Esophagus (tissue), 2 donors: ENCODE measurements at regions not wholly inside any gene's neighbourhood (a gene's known extent, or its start where the extent isn't known, plus 50 kb on each side); places are given as distances from the start of the nearest gene placed in this dataset.

Experiments
- H3K27ac ChIP-seq, 2 donors: one replicate each; pipeline ENCODE4 v1.5.1; 2013; ENCODE audit warnings: low read depth in 2 of 2, mild to moderate bottlenecking in 2 of 2, inconsistent platforms in 1 of 2, low read length in 1 of 2, moderate library complexity in 1 of 2
- H3K27me3 ChIP-seq, 2 donors: one replicate each; pipeline ENCODE4 v1.6.1; 2013; ENCODE audit warnings: low read length in 2 of 2, control low read depth in 1 of 2, mild to moderate bottlenecking in 1 of 2; ENCODE audit not compliant: insufficient read depth in 2 of 2, control insufficient read depth in 1 of 2
- H3K36me3 ChIP-seq, 2 donors: one replicate each; pipeline ENCODE4 v1.6.1; 2013; ENCODE audit warnings: low read length in 1 of 2; ENCODE audit not compliant: control insufficient read depth in 2 of 2, insufficient read depth in 2 of 2
- H3K4me1 ChIP-seq, 2 donors: one replicate each; pipeline ENCODE4 v1.6.1; 2013; ENCODE audit warnings: low read length in 1 of 2; ENCODE audit not compliant: control insufficient read depth in 2 of 2, insufficient read depth in 2 of 2
- H3K4me3 ChIP-seq, 2 donors: one replicate each; pipeline ENCODE4 v1.5.1; 2013; ENCODE audit warnings: low read length in 2 of 2, mild to moderate bottlenecking in 2 of 2, low read depth in 1 of 2, moderate library complexity in 1 of 2
- H3K9me3 ChIP-seq, 2 donors: one replicate each; pipeline ENCODE4 v1.6.1; 2013; ENCODE audit warnings: mild to moderate bottlenecking in 2 of 2, low read depth in 1 of 2, low read length in 1 of 2, moderate library complexity in 1 of 2; ENCODE audit not compliant: control insufficient read depth in 2 of 2, insufficient read depth in 1 of 2
- WGBS, 2 donors: extraction: QIAGEN DNeasy Blood & Tissue Kit; methylation state at CpG; one replicate each; pipeline ENCODE4 v1.1.7; 2013; 5-methylcytosine and 5-hydroxymethylcytosine counted together
- donor health status: healthy with polysubstance abuse.
- donor health status: Bipolar disorder and iron deficiency.

GRCh38 chr5:35409361-35409760 lies 179.1 kb upstream of the PRLR start:
- Histone ChIP-seq H3K4me3 (no peak overlapping the region), H3K27ac (no peak overlapping the region), H3K4me1 (no peaks in the 10 kb centered on the region), H3K36me3 (no peaks in the 10 kb centered on the region), H3K27me3 (no peaks in the 10 kb centered on the region), H3K9me3 (no peaks in the 10 kb centered on the region)
- WGBS, 2 donors = 78 to 82% methylated on average over 1 of the region's 1 CpG

GRCh38 chr5:35408146-35408545 lies 177.9 kb upstream of the PRLR start:
- no peak overlapping the region for H3K4me3 ChIP-seq
- H3K9me3 ChIP-seq = no peaks in the 10 kb centered on the region
- WGBS, 2 donors = 73 to 76% methylated on average over 2 of the region's 2 CpGs
- no peak overlapping the region for H3K27ac ChIP-seq
- no peaks in the 10 kb centered on the region for H3K27me3 ChIP-seq
- no peaks in the 10 kb centered on the region for H3K4me1 ChIP-seq
- no peaks in the 10 kb centered on the region for H3K36me3 ChIP-seq

GRCh38 chr5:35407697-35408096 lies 177.4 kb upstream of the PRLR start:
- Histone ChIP-seq H3K4me1 (no peaks in the 10 kb centered on the region), H3K27ac (no peak overlapping the region), H3K36me3 (no peaks in the 10 kb centered on the region), H3K9me3 (no peaks in the 10 kb centered on the region), H3K4me3 (no peak overlapping the region), H3K27me3 (no peaks in the 10 kb centered on the region)

GRCh38 chr5:35405938-35406337 lies 175.7 kb upstream of the PRLR start:
- H3K4me1 ChIP-seq = no peaks in the 10 kb centered on the region
- no peak overlapping the region for H3K4me3 ChIP-seq
- no peaks in the 10 kb centered on the region for H3K36me3 ChIP-seq
- 92 to 95% methylated on average over 15 of the region's 15 CpGs for WGBS, 2 donors
- H3K27me3 ChIP-seq = no peaks in the 10 kb centered on the region
- no peaks in the 10 kb centered on the region for H3K9me3 ChIP-seq
- no peak overlapping the region for H3K27ac ChIP-seq

- no peaks in the 10 kb centered on the region for H3K9me3 ChIP-seq
- 84 to 90% methylated on average over 9 of the region's 9 CpGs for WGBS, 2 donors
- no peaks in the 10 kb centered on the region for H3K4me1 ChIP-seq
- no peaks in the 10 kb centered on the region for H3K36me3 ChIP-seq
- no peaks in the 10 kb centered on the region for H3K27me3 ChIP-seq
- no peak overlapping the region for H3K4me3 ChIP-seq
- H3K27ac ChIP-seq = no peak overlapping the region
These were observed 174.4 kb upstream of the PRLR start for GRCh38 chr5:35404701-35405100.

GRCh38 chr5:35393901-35394300 lies 163.6 kb upstream of the PRLR start:
- Histone ChIP-seq H3K4me3 (no peak overlapping the region), H3K4me1 (no peaks in the 10 kb centered on the region), H3K36me3 (no peaks in the 10 kb centered on the region), H3K9me3 (no peaks in the 10 kb centered on the region), H3K27me3 (no peaks in the 10 kb centered on the region), H3K27ac (no peak overlapping the region)
- WGBS, 2 donors = 85 to 89% methylated on average over 4 of the region's 4 CpGs

GRCh38 chr5:35384658-35385057 lies 154.4 kb upstream of the PRLR start:
- Histone ChIP-seq H3K4me1 (peaks cover 0 to 2% of the 10 kb centered on the region in 2 donors), H3K36me3 (no peaks in the 10 kb centered on the region), H3K9me3 (no peaks in the 10 kb centered on the region), H3K27ac (no peak overlapping the region), H3K4me3 (no peak overlapping the region), H3K27me3 (no peaks in the 10 kb centered on the region)
- WGBS, 2 donors = 87 to 100% methylated on average over 2 of the region's 2 CpGs

- Histone ChIP-seq H3K4me3 (no peak overlapping the region), H3K27ac (no peak overlapping the region), H3K36me3 (no peaks in the 10 kb centered on the region), H3K9me3 (no peaks in the 10 kb centered on the region), H3K27me3 (no peaks in the 10 kb centered on the region), H3K4me1 (peaks cover 0 to 2% of the 10 kb centered on the region in 2 donors)
- 86 to 89% methylated on average over 3 of the region's 3 CpGs for WGBS, 2 donors
These were observed 152.8 kb upstream of the PRLR start for GRCh38 chr5:35383041-35383440.

GRCh38 chr5:35377653-35378052 lies 147.4 kb upstream of the PRLR start:
- no peak overlapping the region for H3K27ac ChIP-seq
- H3K36me3 ChIP-seq = no peaks in the 10 kb centered on the region
- H3K9me3 ChIP-seq = no peaks in the 10 kb centered on the region
- H3K27me3 ChIP-seq = no peaks in the 10 kb centered on the region
- 62 to 69% methylated on average over 4 of the region's 4 CpGs for WGBS, 2 donors
- H3K4me1 ChIP-seq = no peaks in the 10 kb centered on the region
- H3K4me3 ChIP-seq = no peak overlapping the region

GRCh38 chr5:35374584-35374983 lies 144.3 kb upstream of the PRLR start:
- Histone ChIP-seq H3K27ac (no peak overlapping the region), H3K36me3 (no peaks in the 10 kb centered on the region), H3K27me3 (no peaks in the 10 kb centered on the region), H3K9me3 (no peaks in the 10 kb centered on the region), H3K4me1 (no peaks in the 10 kb centered on the region), H3K4me3 (no peak overlapping the region)
